Activated T-cell treated with anti-CD3 and anti-CD28 coated beads, Interleukin-2, amount 50 U/mL, for 4 hours (primary cell): ENCODE measurements at regions not wholly inside any gene's neighbourhood (a gene's known extent, or its start where the extent isn't known, plus 50 kb on each side); places are given as distances from the start of the nearest gene placed in this dataset.
"Not testable (repeated sequence)": the region's sequence is repeated elsewhere in the genome, so short reads cannot be mapped to it uniquely, and the experiment has no call there.

Experiments used
- ATAC-seq, 2 donors: fragments of 200-7000 bp; cut with Tn5 transposase; one replicate each; pipeline ENCODE4 v1.10.0; 2021
- DNase-seq: peaks from one replicate; pipeline ENCODE4 v3.0.0-alpha.2; 2020
- H3K27me3 Mint-ChIP-seq: one replicate; pipeline ENCODE4 v1.8.0; 2021; ENCODE audit warnings: low read depth, mixed read lengths
- H3K36me3 Mint-ChIP-seq: one replicate; pipeline ENCODE4 v1.8.0; 2022; ENCODE audit warnings: mixed read lengths; ENCODE audit not compliant: insufficient read depth
- H3K4me1 Mint-ChIP-seq: one replicate; pipeline ENCODE4 v1.8.0; 2021; ENCODE audit warnings: low read depth, mixed read lengths
- H3K4me3 Mint-ChIP-seq: one replicate; pipeline ENCODE4 v1.8.0; 2021; ENCODE audit warnings: mild to moderate bottlenecking, moderate library complexity, mixed read lengths
- H3K9me3 Mint-ChIP-seq: one replicate; pipeline ENCODE4 v1.8.0; 2021; ENCODE audit warnings: mixed read lengths

- not testable (repeated sequence) for H3K9me3 Mint-ChIP-seq, H3K4me3 Mint-ChIP-seq, H3K27me3 Mint-ChIP-seq, H3K36me3 Mint-ChIP-seq, H3K4me1 Mint-ChIP-seq, DNase-seq, ATAC-seq
Observed at GRCh38 chr10:117815816-117816215, 230.9 kb downstream of the RAB11FIP2 start.

- DNase-seq (no peak), ATAC-seq (no peak)
- Mint-ChIP-seq H3K4me3 (no peak overlapping the region), H3K36me3 (no peaks in the 10 kb centered on the region), H3K9me3 (no peaks in the 10 kb centered on the region), H3K27me3 (peaks cover 9% of the 10 kb centered on the region), H3K4me1 (no peaks in the 10 kb centered on the region)
Observed at GRCh38 chr10:117817116-117817515, 229.6 kb downstream of the RAB11FIP2 start.

GRCh38 chr10:117818721-117819120 is 228.0 kb downstream of the RAB11FIP2 start:
- DNase-seq (no peak), ATAC-seq (no peak)
- Mint-ChIP-seq H3K9me3 (no peaks in the 10 kb centered on the region), H3K36me3 (no peaks in the 10 kb centered on the region), H3K4me1 (no peaks in the 10 kb centered on the region), H3K4me3 (no peak overlapping the region), H3K27me3 (peaks cover 9% of the 10 kb centered on the region)

DNA sequence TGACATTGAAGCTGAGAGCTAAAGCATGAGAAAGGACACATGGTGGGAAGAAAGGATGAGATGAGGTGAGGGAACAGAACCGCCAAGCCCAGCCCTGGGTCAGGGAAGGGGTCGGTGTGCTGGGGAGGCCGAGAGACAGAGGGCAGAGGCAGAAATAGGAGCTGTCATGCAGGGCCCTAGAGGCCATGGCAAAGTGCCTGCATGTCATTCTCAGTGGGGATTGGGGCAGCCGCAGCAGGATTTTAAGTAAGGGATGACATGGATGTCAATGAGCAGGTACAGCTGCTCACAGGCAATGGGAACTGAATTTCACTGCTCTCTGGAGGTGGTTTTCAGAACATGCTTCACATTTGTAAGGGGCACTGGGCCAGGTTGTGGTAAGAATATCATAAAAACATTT is 227.4 kb downstream of the RAB11FIP2 start:
- Mint-ChIP-seq H3K4me3 (no peak overlapping the region), H3K27me3 (peaks cover 9% of the 10 kb centered on the region), H3K4me1 (no peaks in the 10 kb centered on the region), H3K36me3 (no peaks in the 10 kb centered on the region), H3K9me3 (no peaks in the 10 kb centered on the region)
- DNase-seq (no peak), ATAC-seq (no peak)

- Mint-ChIP-seq H3K36me3 (no peaks in the 10 kb centered on the region), H3K9me3 (no peaks in the 10 kb centered on the region), H3K27me3 (peaks cover 7% of the 10 kb centered on the region), H3K4me1 (peaks cover 3% of the 10 kb centered on the region), H3K4me3 (no peak overlapping the region)
- no peak for ATAC-seq
- DNase-seq: no peak
Observed at GRCh38 chr10:117823980-117824379, 222.8 kb downstream of the RAB11FIP2 start.

DNA sequence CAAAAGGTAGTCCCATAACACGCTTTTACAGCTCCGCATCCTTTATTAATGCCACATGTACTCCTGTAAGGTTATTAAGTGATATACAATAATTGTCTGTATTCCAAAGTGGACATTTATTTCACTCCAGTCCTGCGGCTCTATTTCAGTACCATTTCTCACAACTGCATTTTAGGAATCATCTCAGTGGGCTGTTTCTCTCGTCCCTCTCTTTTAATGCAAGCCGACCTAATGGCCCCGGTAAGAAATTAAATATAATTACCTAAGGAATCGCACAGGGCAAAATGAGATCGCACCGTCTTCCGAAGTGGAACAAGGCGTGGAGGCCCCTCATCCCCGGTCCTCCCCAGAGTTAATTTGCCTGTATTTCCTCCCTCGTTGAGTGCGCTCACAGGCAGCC is 216.5 kb downstream of the RAB11FIP2 start:
- H3K27me3 Mint-ChIP-seq: no peaks in the 10 kb centered on the region

DNA sequence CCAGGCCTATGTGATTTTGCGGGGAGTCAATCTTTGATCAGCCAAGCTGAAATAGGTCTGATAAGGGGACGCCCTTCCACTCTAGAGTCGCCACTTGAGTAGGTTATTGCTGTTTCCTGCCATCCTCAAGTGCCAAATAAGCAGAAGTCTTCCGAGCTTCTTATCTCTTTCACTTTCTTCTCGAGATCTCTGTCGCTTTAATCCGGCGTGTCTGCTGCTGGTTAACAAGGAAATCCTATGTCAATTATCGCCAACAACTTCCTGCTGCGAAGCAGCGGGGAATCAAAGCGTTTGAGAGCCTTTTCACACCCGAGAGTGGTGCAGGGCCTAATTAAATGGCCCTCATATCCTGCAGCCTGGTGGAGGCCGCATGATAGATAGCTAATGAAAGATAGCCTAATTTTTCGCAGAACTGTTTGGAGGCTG is 215.9 kb downstream of the RAB11FIP2 start:
- H3K27me3 Mint-ChIP-seq: no peaks in the 10 kb centered on the region
- H3K4me1 Mint-ChIP-seq: peaks cover 21% of the 10 kb centered on the region
- no peaks in the 10 kb centered on the region for H3K36me3 Mint-ChIP-seq
- no peaks in the 10 kb centered on the region for H3K9me3 Mint-ChIP-seq
- no peak for DNase-seq
- ATAC-seq: peak; percentile 52 to 57
- H3K4me3 Mint-ChIP-seq: peak overlapping the region; percentile 53

More for the DNA sequence above, 216.5 kb downstream of the RAB11FIP2 start:
- Mint-ChIP-seq H3K9me3 (no peaks in the 10 kb centered on the region), H3K36me3 (no peaks in the 10 kb centered on the region), H3K4me3 (no peak overlapping the region), H3K4me1 (peaks cover 21% of the 10 kb centered on the region)
- no peak for ATAC-seq
- no peak for DNase-seq

DNA sequence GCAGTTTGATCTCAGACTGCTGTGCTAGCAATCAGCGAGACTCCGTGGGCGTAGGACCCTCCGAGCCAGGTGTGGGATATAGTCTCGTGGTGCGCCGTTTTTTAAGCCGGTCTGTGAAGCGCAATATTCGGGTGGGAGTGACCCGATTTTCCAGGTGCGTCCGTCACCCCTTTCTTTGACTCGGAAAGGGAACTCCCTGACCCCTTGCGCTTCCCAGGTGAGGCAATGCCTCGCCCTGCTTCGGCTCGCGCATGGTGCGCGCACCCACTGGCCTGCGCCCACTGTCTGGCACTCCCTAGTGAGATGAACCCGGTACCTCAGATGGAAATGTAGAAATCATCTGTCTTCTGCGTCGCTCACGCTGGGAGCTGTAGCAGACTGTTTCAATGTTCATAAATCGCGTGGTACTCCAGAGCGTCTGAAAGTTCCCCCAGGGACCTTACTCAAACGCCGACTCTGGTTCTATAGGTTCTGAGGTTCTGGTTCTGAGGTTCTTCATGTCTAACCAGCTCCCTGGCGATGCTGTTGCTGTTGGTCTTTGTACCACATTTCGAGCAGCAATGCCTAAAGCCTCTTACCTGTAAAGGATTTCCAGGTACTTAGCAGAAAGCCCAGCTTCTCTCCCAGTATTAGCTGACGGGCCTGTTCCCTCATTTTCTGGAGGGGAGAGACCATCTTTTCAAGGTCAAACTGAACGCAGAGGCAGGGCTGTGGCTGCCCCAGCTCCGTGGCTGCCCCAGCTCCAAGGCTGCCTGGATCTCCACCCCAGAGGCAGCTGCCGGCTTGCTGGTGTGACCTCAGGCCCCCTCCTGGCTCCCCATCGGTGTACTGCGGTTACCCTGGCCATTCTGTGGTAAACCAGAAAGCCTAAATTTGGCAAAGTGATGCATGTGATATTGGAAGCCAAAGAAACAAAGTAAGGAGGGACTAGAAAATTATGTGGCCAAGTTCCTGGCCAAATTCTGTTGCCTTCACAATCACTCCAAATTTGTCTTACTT is 207.9 kb downstream of the RAB11FIP2 start:
- H3K27me3 Mint-ChIP-seq, H3K9me3 Mint-ChIP-seq, DNase-seq, H3K36me3 Mint-ChIP-seq, ATAC-seq, H3K4me1 Mint-ChIP-seq: not testable (repeated sequence)
- H3K4me3 Mint-ChIP-seq: peak overlapping the region; percentile 66

- H3K9me3 Mint-ChIP-seq: not testable (repeated sequence)
Observed at GRCh38 chr10:117856426-117856825, 190.3 kb downstream of the RAB11FIP2 start.

GRCh38 chr10:117860135-117860534 is 186.6 kb downstream of the RAB11FIP2 start:
- no peak for DNase-seq
- Mint-ChIP-seq H3K9me3 (no peaks in the 10 kb centered on the region), H3K27me3 (peaks cover 9% of the 10 kb centered on the region), H3K4me1 (no peaks in the 10 kb centered on the region), H3K4me3 (no peak overlapping the region), H3K36me3 (no peaks in the 10 kb centered on the region)
- ATAC-seq: no peak

More at GRCh38 chr10:117856426-117856825, 190.3 kb downstream of the RAB11FIP2 start:
- not testable (repeated sequence) for H3K4me3 Mint-ChIP-seq, H3K36me3 Mint-ChIP-seq, H3K4me1 Mint-ChIP-seq, DNase-seq, ATAC-seq
- H3K27me3 Mint-ChIP-seq: peaks cover 12% of the 10 kb centered on the region

DNA sequence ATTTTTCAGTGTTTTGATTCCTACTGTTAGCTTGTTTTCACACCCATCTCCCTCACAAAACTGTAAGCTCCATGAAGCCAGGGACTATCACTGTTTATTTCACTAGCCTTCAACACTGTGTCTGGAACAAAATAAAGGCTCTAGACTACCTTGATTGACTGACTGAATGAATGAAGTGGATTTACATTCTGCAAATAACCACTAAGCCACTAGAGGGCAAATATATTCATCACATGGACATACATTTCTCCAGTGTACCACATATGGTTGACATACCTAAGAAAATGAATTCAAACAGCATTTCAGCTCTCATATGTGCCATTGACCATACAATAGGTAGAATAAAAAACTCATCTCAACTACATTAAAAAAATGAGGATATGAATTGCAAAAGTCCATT is 185.9 kb downstream of the RAB11FIP2 start:
- ATAC-seq: no peak
- Mint-ChIP-seq H3K36me3 (no peaks in the 10 kb centered on the region), H3K27me3 (peaks cover 9% of the 10 kb centered on the region), H3K9me3 (no peaks in the 10 kb centered on the region), H3K4me3 (no peak overlapping the region), H3K4me1 (no peaks in the 10 kb centered on the region)
- no peak for DNase-seq

DNA sequence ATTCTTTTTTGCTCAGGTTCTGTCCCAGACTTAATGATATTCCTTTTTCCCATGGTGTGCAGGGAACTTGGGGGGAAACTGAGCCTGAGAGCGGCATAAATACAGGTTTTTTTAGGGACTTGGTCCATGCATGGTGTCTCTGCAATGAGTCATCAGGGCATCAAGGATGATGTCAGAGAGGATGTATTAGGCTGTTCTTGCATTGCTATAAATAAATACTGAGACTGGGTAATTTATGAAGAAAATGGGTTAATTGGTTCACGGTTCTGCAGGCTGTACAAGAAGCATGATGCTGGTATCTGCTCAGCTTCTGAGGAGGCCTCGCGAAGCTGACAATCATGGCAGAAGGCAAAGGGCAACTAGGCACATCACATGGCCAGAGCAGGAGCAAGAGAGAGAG is 185.4 kb downstream of the RAB11FIP2 start:
- Mint-ChIP-seq H3K27me3 (peaks cover 9% of the 10 kb centered on the region), H3K9me3 (no peaks in the 10 kb centered on the region), H3K4me1 (no peaks in the 10 kb centered on the region), H3K36me3 (no peaks in the 10 kb centered on the region), H3K4me3 (no peak overlapping the region)
- DNase-seq (no peak), ATAC-seq (no peak)

GRCh38 chr10:117863771-117864170 is 183.0 kb downstream of the RAB11FIP2 start:
- Mint-ChIP-seq H3K4me1 (no peaks in the 10 kb centered on the region), H3K9me3 (no peaks in the 10 kb centered on the region), H3K4me3 (no peak overlapping the region), H3K27me3 (no peaks in the 10 kb centered on the region), H3K36me3 (no peaks in the 10 kb centered on the region)
- ATAC-seq: no peak
- DNase-seq: no peak

DNA sequence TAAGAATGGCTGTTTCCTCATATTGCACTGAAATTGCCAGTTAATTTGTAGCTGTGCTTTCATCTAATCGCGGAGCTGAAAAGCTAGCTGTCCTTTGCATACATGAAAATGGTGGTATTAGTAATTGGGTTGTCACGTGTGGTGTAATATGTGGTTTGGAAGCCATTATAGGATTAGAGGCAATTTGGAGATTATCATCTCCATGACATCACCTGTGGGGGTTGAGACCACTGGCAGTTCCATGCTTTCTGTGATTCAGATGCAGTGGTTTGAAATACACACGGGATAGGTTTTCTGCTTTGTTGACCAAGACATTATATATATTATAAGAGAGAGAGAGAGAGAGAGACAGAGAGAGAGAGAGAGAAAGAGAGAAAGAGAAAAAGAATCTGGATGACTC is 180.8 kb downstream of the RAB11FIP2 start:
- Mint-ChIP-seq H3K9me3 (no peaks in the 10 kb centered on the region), H3K27me3 (no peaks in the 10 kb centered on the region), H3K4me3 (no peak overlapping the region), H3K4me1 (no peaks in the 10 kb centered on the region), H3K36me3 (no peaks in the 10 kb centered on the region)
- DNase-seq (no peak), ATAC-seq (no peak)

GRCh38 chr10:117868151-117868550 is 178.6 kb downstream of the RAB11FIP2 start:
- Mint-ChIP-seq H3K36me3 (no peaks in the 10 kb centered on the region), H3K4me3 (no peak overlapping the region), H3K9me3 (no peaks in the 10 kb centered on the region), H3K4me1 (no peaks in the 10 kb centered on the region), H3K27me3 (peaks cover 2% of the 10 kb centered on the region)
- no peak for ATAC-seq
- no peak for DNase-seq
